CD4-positive, alpha-beta memory T cell (primary cell): ENCODE measurements at regions not wholly inside any gene's neighbourhood (a gene's known extent, or its start where the extent isn't known, plus 50 kb on each side); places are given as distances from the start of the nearest gene placed in this dataset.
"Not testable (repeated sequence)": the region's sequence is repeated elsewhere in the genome, so short reads cannot be mapped to it uniquely, and the experiment has no call there.

Experiments
- CTCF ChIA-PET: fragments of 350-600 bp; sonication (Branson Sonifier 250); formaldehyde crosslinking; loops from one replicate; lab custom pipeline; 2021; ENCODE audit warnings: inconsistent platforms; ENCODE audit not compliant: partially characterized antibody; lab: Charles Lee
- POLR2A ChIA-PET: fragments of 350-600 bp; sonication (Branson Sonifier 250); formaldehyde crosslinking; loops from one replicate; lab custom pipeline; 2021; ENCODE audit not compliant: partially characterized antibody; lab: Charles Lee
- DNase-seq, 5 donors: peaks; one replicate each; pipeline versions ENCODE4 v3.0.0 to v3.0.0-alpha.2; 2020 to 2022; ENCODE audit warnings: mixed read lengths in 1 of 5
- H3K27ac ChIP-seq: one replicate; pipeline ENCODE4 v1.7.0; 2013; ENCODE audit warnings: low read depth, low read length
- H3K27me3 ChIP-seq: 2 replicates; pipeline ENCODE4 v1.7.0; 2013; ENCODE audit warnings: mild to moderate bottlenecking, low read length, moderate library complexity; ENCODE audit not compliant: insufficient read depth
- H3K36me3 ChIP-seq: 2 replicates; pipeline ENCODE4 v1.7.0; 2013; ENCODE audit warnings: mild to moderate bottlenecking, low read length, moderate library complexity; ENCODE audit not compliant: insufficient read depth
- H3K4me1 ChIP-seq: 2 replicates; pipeline ENCODE4 v1.7.0; 2013; ENCODE audit warnings: mild to moderate bottlenecking, low read length, moderate library complexity; ENCODE audit not compliant: insufficient read depth
- H3K4me3 ChIP-seq, 2 donors: one replicate each; pipeline ENCODE4 v1.7.0; 2013; ENCODE audit warnings: low read length in 2 of 2, mild to moderate bottlenecking in 1 of 2
- H3K9me3 ChIP-seq, 2 donors: one replicate each; pipeline ENCODE4 v1.7.0; 2013; ENCODE audit warnings: low read length in 2 of 2, control low read depth in 1 of 2; ENCODE audit not compliant: control insufficient read depth in 1 of 2
- H3K27ac Mint-ChIP-seq, 7 donors: one replicate each; pipeline ENCODE4 v1.8.0; 2020 to 2021; ENCODE audit warnings: mixed read lengths in 7 of 7, mild to moderate bottlenecking in 6 of 7, inconsistent platforms in 3 of 7, moderate library complexity in 3 of 7
- H3K27me3 Mint-ChIP-seq, 2 donors: one replicate each; pipeline ENCODE4 v1.8.0; 2020 to 2021; ENCODE audit warnings: mixed read lengths in 2 of 2
- H3K36me3 Mint-ChIP-seq, 2 donors: one replicate each; pipeline ENCODE4 v1.8.0; 2020 to 2021; ENCODE audit warnings: mixed read lengths in 2 of 2, inconsistent platforms in 1 of 2, mild to moderate bottlenecking in 1 of 2
- H3K4me1 Mint-ChIP-seq, 4 donors: one replicate each; pipeline ENCODE4 v1.8.0; 2020 to 2021; ENCODE audit warnings: mixed read lengths in 4 of 4, mild to moderate bottlenecking in 1 of 4
- H3K4me3 Mint-ChIP-seq, 8 donors: one replicate each; pipeline ENCODE4 v1.8.0; 2020 to 2021; ENCODE audit warnings: mixed read lengths in 8 of 8, mild to moderate bottlenecking in 7 of 8, moderate library complexity in 6 of 8, inconsistent platforms in 3 of 8
- H3K9me3 Mint-ChIP-seq, 8 donors: one replicate each; pipeline ENCODE4 v1.8.0; 2020 to 2021; ENCODE audit warnings: mixed read lengths in 8 of 8, mild to moderate bottlenecking in 5 of 8, inconsistent platforms in 3 of 8, moderate library complexity in 1 of 8
- intact Hi-C: fragments of 100-400 bp; cut with micrococcal nuclease; formaldehyde crosslinking; loops from one replicate; pipeline ENCODE4 v1.15.1; 2023

- Histone ChIP-seq H3K9me3 (no peaks in the 10 kb centered on the region), H3K36me3 (no peaks in the 10 kb centered on the region), H3K27me3 (no peaks in the 10 kb centered on the region), H3K4me3 (no peak overlapping the region), H3K4me1 (no peaks in the 10 kb centered on the region), H3K27ac (no peak overlapping the region)
- DNase-seq: no peak
- no peaks in the 10 kb centered on the region for H3K36me3 Mint-ChIP-seq
- peaks cover 0 to 4% (median 2%) of the 10 kb centered on the region in 4 donors for H3K4me1 Mint-ChIP-seq
- POLR2A ChIA-PET: no interaction called here
- peaks cover 26 to 30% of the 10 kb centered on the region in 2 donors for H3K27me3 Mint-ChIP-seq
- CTCF ChIA-PET: no interaction called here
- intact Hi-C loops: no loop called here
- H3K9me3 Mint-ChIP-seq: peaks cover 0 to 2% (median 0%) of the 10 kb centered on the region in 8 donors
- H3K4me3 Mint-ChIP-seq: no peak overlapping the region
- no peak overlapping the region for H3K27ac Mint-ChIP-seq
Measured at GRCh38 chr3:70703305-70704102, 391.1 kb upstream of the MDFIC2 start.

- H3K27me3 Mint-ChIP-seq: peaks cover 29 to 30% of the 10 kb centered on the region in 2 donors
- H3K36me3 Mint-ChIP-seq: no peaks in the 10 kb centered on the region
- POLR2A ChIA-PET: no interaction called here
- Histone ChIP-seq H3K4me1 (no peaks in the 10 kb centered on the region), H3K27me3 (no peaks in the 10 kb centered on the region), H3K9me3 (no peaks in the 10 kb centered on the region), H3K4me3 (no peak overlapping the region), H3K27ac (no peak overlapping the region), H3K36me3 (no peaks in the 10 kb centered on the region)
- H3K9me3 Mint-ChIP-seq: no peaks in the 10 kb centered on the region
- CTCF ChIA-PET: no interaction called here
- peaks cover 0 to 4% (median 2%) of the 10 kb centered on the region in 4 donors for H3K4me1 Mint-ChIP-seq
- DNase-seq: no peak
- intact Hi-C loops: no loop called here
- H3K4me3 Mint-ChIP-seq: no peak overlapping the region
- no peak overlapping the region for H3K27ac Mint-ChIP-seq
Measured at GRCh38 chr3:70702132-70702531, 389.7 kb upstream of the MDFIC2 start.

GRCh38 chr3:70684701-70685100 lies 372.3 kb upstream of the MDFIC2 start:
- ChIA-PET POLR2A (no interaction called here), CTCF (no interaction called here)
- DNase-seq: no peak
- Mint-ChIP-seq H3K36me3 (no peaks in the 10 kb centered on the region), H3K4me1 (no peaks in the 10 kb centered on the region), H3K9me3 (peaks cover 0 to 6% (median 2%) of the 10 kb centered on the region in 8 donors), H3K27me3 (peaks cover 10 to 11% of the 10 kb centered on the region in 2 donors), H3K4me3 (no peak overlapping the region), H3K27ac (no peak overlapping the region)
- Histone ChIP-seq H3K27ac (no peak overlapping the region), H3K36me3 (no peaks in the 10 kb centered on the region), H3K4me3 (no peak overlapping the region), H3K27me3 (no peaks in the 10 kb centered on the region), H3K4me1 (no peaks in the 10 kb centered on the region), H3K9me3 (no peaks in the 10 kb centered on the region)
- intact Hi-C loops: no loop called here

GRCh38 chr3:70675810-70676209 lies 363.4 kb upstream of the MDFIC2 start:
- H3K36me3 Mint-ChIP-seq, DNase-seq, H3K27ac Mint-ChIP-seq, intact Hi-C loops, H3K27ac ChIP-seq, H3K4me1 Mint-ChIP-seq, H3K27me3 ChIP-seq, H3K4me1 ChIP-seq, H3K4me3 Mint-ChIP-seq, H3K36me3 ChIP-seq, H3K9me3 ChIP-seq, CTCF ChIA-PET, POLR2A ChIA-PET, H3K4me3 ChIP-seq: not testable (repeated sequence)
- peaks cover 3 to 11% of the 10 kb centered on the region in 2 donors for H3K27me3 Mint-ChIP-seq
- H3K9me3 Mint-ChIP-seq: peaks cover 0 to 14% (median 7%) of the 10 kb centered on the region in 8 donors

GRCh38 chr3:70658513-70659310 lies 346.3 kb upstream of the MDFIC2 start:
- ChIA-PET CTCF (no interaction called here), POLR2A (no interaction called here)
- H3K27ac Mint-ChIP-seq: no peak overlapping the region
- Histone ChIP-seq H3K4me1 (no peaks in the 10 kb centered on the region), H3K27ac (no peak overlapping the region), H3K9me3 (no peaks in the 10 kb centered on the region), H3K36me3 (no peaks in the 10 kb centered on the region), H3K27me3 (no peaks in the 10 kb centered on the region), H3K4me3 (no peak overlapping the region)
- no peaks in the 10 kb centered on the region for H3K36me3 Mint-ChIP-seq
- intact Hi-C loops: no loop called here
- peaks cover 0 to 11% (median 4%) of the 10 kb centered on the region in 8 donors for H3K9me3 Mint-ChIP-seq
- no peak overlapping the region for H3K4me3 Mint-ChIP-seq
- peaks cover 13 to 28% of the 10 kb centered on the region in 2 donors for H3K27me3 Mint-ChIP-seq
- DNase-seq: no peak
- H3K4me1 Mint-ChIP-seq: no peaks in the 10 kb centered on the region

GRCh38 chr3:70657454-70657853 lies 345.0 kb upstream of the MDFIC2 start:
- ChIA-PET POLR2A (no interaction called here), CTCF (no interaction called here)
- H3K36me3 Mint-ChIP-seq: no peaks in the 10 kb centered on the region

GRCh38 chr3:70647823-70648222 lies 335.4 kb upstream of the MDFIC2 start:
- no peak overlapping the region for H3K27ac ChIP-seq
- H3K27ac Mint-ChIP-seq: no peak overlapping the region
- no peaks in the 10 kb centered on the region for H3K36me3 ChIP-seq
- H3K4me3 ChIP-seq: no peak overlapping the region
- H3K4me1 ChIP-seq: no peaks in the 10 kb centered on the region
- peaks cover 6 to 16% of the 10 kb centered on the region in 2 donors for H3K27me3 Mint-ChIP-seq
- H3K9me3 Mint-ChIP-seq: peaks cover 0 to 9% (median 3%) of the 10 kb centered on the region in 8 donors
- H3K4me1 Mint-ChIP-seq: no peaks in the 10 kb centered on the region
- DNase-seq: no peak
- no peak overlapping the region for H3K4me3 Mint-ChIP-seq
- ChIA-PET POLR2A (interaction anchor here (0.6 kb wide), 1 partner anchor 89 kb away, joined by 3 read pairs; no protein-coding TSS in a partner anchor), CTCF (no interaction called here)
- H3K27me3 ChIP-seq: no peaks in the 10 kb centered on the region
- intact Hi-C loops: no loop called here
- H3K36me3 Mint-ChIP-seq: no peaks in the 10 kb centered on the region
- no peaks in the 10 kb centered on the region for H3K9me3 ChIP-seq

More at GRCh38 chr3:70657454-70657853, 345.0 kb upstream of the MDFIC2 start:
- Mint-ChIP-seq H3K4me1 (no peaks in the 10 kb centered on the region), H3K9me3 (peaks cover 0 to 10% (median 4%) of the 10 kb centered on the region in 8 donors), H3K27ac (no peak overlapping the region), H3K4me3 (no peak overlapping the region), H3K27me3 (peaks cover 14 to 27% of the 10 kb centered on the region in 2 donors)
- Histone ChIP-seq H3K27me3 (no peaks in the 10 kb centered on the region), H3K9me3 (no peaks in the 10 kb centered on the region), H3K27ac (no peak overlapping the region), H3K36me3 (no peaks in the 10 kb centered on the region), H3K4me3 (no peak overlapping the region), H3K4me1 (no peaks in the 10 kb centered on the region)
- no peak for DNase-seq
- intact Hi-C loops: no loop called here
